ENCODE measurements at regions not wholly inside any gene's neighbourhood (a gene's known extent, or its start where the extent isn't known, plus 50 kb on each side); places are given as distances from the start of the nearest gene placed in this dataset.

GRCh38 chr1:201724039-201724765 lies 104.8 kb upstream of the IPO9 start:
- Histone ChIP-seq H3K4me2 (replicated peaks; ENCODE audit: low read depth, low read length, poor library complexity, severe bottlenecking) (no peak overlapping the region), H3K36me3 (replicated peaks in 1 of 2; ENCODE audit: control extremely low read depth in 1 of 2, control insufficient read depth in 1 of 2, extremely low read depth in 1 of 2, insufficient read depth in 2 of 2, low read length in 1 of 2) (no peaks in the 10 kb centered on the region), H2AFZ (ENCODE audit: insufficient read depth, low read depth, low read length, poor library complexity, severe bottlenecking) (no peak overlapping the region), H3K4me1 (ENCODE audit: control insufficient read depth in 2 of 2, insufficient read depth in 2 of 2, low read length in 2 of 2) (peaks cover 0 to 6% of the 10 kb centered on the region in 2 donors), H3K27me3 (replicated peaks in 1 of 4; ENCODE audit: control extremely low read depth in 1 of 4, control insufficient read depth in 3 of 4, insufficient read depth in 4 of 4, low read length in 3 of 4) (peaks cover 0 to 20% (median 2%) of the 10 kb centered on the region in 4 experiments), H3K9ac (ENCODE audit: low read length) (no peak overlapping the region), H3K4me3 (ENCODE audit: control extremely low read depth in 1 of 5, extremely low read depth in 1 of 5, insufficient read depth in 1 of 5, low read depth in 2 of 5, low read length in 4 of 5) (no peak overlapping the region), H3K27ac (ENCODE audit: low read length in 2 of 2) (no peak overlapping the region), H3K9me3 (ENCODE audit: control extremely low read depth in 1 of 3, control insufficient read depth in 2 of 3, insufficient read depth in 1 of 3, low read length in 2 of 3) (peaks cover 0 to 3% (median 0%) of the 10 kb centered on the region in 3 donors), H3K79me2 (ENCODE audit: control insufficient read depth, insufficient read depth, low read length) (no peaks in the 10 kb centered on the region), H4K20me1 (ENCODE audit: control insufficient read depth, insufficient read depth, low read length, poor library complexity, severe bottlenecking) (no peaks in the 10 kb centered on the region)
- Mint-ChIP-seq H3K4me3 (no peak overlapping the region), H3K9me3 (ENCODE audit: insufficient read depth) (no peaks in the 10 kb centered on the region), H3K4me1 (peaks cover 4% of the 10 kb centered on the region), H3K27me3 (peaks cover 24% of the 10 kb centered on the region), H3K27ac (no peak overlapping the region)
- DNase-seq (no peak), ATAC-seq (ENCODE audit: low read depth) (no peak)
- ChIA-PET POLR2A (no interaction called here), CTCF (interaction anchor here (0.9 to 7.0 kb wide), 3 partner anchors 9 to 69 kb away, joined by 3 to 30 read pairs (median 5); no protein-coding TSS in a partner anchor)
- intact Hi-C loops (cut with micrococcal nuclease) = no loop called here
- 83% methylated on average over 8 of the region's 9 CpGs for WGBS (ENCODE audit: insufficient coverage)
- TF ChIP-seq EZH2 (IDR thresholded peaks at IDR 0.05; ENCODE audit: borderline replicate concordance, insufficient read depth, low read depth, low read length, poor library complexity, severe bottlenecking) = no peak
- no peak for TF ChIP-seq CTCF (IDR thresholded peaks at IDR 0.05)

- H3K9ac ChIP-seq (ENCODE audit: low read length) = no peak overlapping the region
Observed at GRCh38 chr1:201724766-201725118, 104.2 kb upstream of the IPO9 start.

More at GRCh38 chr1:201724766-201725118, 104.2 kb upstream of the IPO9 start:
- H3K4me2 ChIP-seq (replicated peaks; ENCODE audit: low read depth, low read length, poor library complexity, severe bottlenecking) = no peak overlapping the region
- H3K9me3 Mint-ChIP-seq (ENCODE audit: insufficient read depth) = no peaks in the 10 kb centered on the region
- 79% methylated on average over 3 of the region's 5 CpGs for WGBS (ENCODE audit: insufficient coverage)
- no peaks in the 10 kb centered on the region for H3K36me3 ChIP-seq (replicated peaks in 1 of 2; ENCODE audit: control extremely low read depth in 1 of 2, control insufficient read depth in 1 of 2, extremely low read depth in 1 of 2, insufficient read depth in 2 of 2, low read length in 1 of 2)
- DNase-seq = no peak
- TF ChIP-seq CTCF (IDR thresholded peaks at IDR 0.05) (no peak), EZH2 (IDR thresholded peaks at IDR 0.05; ENCODE audit: borderline replicate concordance, insufficient read depth, low read depth, low read length, poor library complexity, severe bottlenecking) (no peak)
- peaks cover 0 to 4% of the 10 kb centered on the region in 2 donors for H3K4me1 ChIP-seq (ENCODE audit: control insufficient read depth in 2 of 2, insufficient read depth in 2 of 2, low read length in 2 of 2)
- intact Hi-C loops (cut with micrococcal nuclease) = no loop called here
- H3K9me3 ChIP-seq (ENCODE audit: control extremely low read depth in 1 of 3, control insufficient read depth in 2 of 3, insufficient read depth in 1 of 3, low read length in 2 of 3) = peaks cover 0 to 3% (median 0%) of the 10 kb centered on the region in 3 donors
- no peak for ATAC-seq (ENCODE audit: low read depth)
- H3K27me3 ChIP-seq (replicated peaks in 1 of 4; ENCODE audit: control extremely low read depth in 1 of 4, control insufficient read depth in 3 of 4, insufficient read depth in 4 of 4, low read length in 3 of 4) = peaks cover 0 to 20% (median 2%) of the 10 kb centered on the region in 4 experiments
- CTCF ChIA-PET = no interaction called here
- H3K27ac Mint-ChIP-seq = no peak overlapping the region
- H2AFZ ChIP-seq (ENCODE audit: insufficient read depth, low read depth, low read length, poor library complexity, severe bottlenecking) = no peak overlapping the region
- H3K27me3 Mint-ChIP-seq = peaks cover 24% of the 10 kb centered on the region
- no peak overlapping the region for H3K4me3 Mint-ChIP-seq
- H4K20me1 ChIP-seq (ENCODE audit: control insufficient read depth, insufficient read depth, low read length, poor library complexity, severe bottlenecking) = no peaks in the 10 kb centered on the region
- no peak overlapping the region for H3K27ac ChIP-seq (ENCODE audit: low read length in 2 of 2)
- H3K4me3 ChIP-seq (ENCODE audit: control extremely low read depth in 1 of 5, extremely low read depth in 1 of 5, insufficient read depth in 1 of 5, low read depth in 2 of 5, low read length in 4 of 5) = no peak overlapping the region
- POLR2A ChIA-PET = no interaction called here
- H3K79me2 ChIP-seq (ENCODE audit: control insufficient read depth, insufficient read depth, low read length) = no peaks in the 10 kb centered on the region
- peaks cover 3% of the 10 kb centered on the region for H3K4me1 Mint-ChIP-seq

Data from B cell (primary cell).